ENCODE measurements at regions not wholly inside any gene's neighbourhood (a gene's known extent, or its start where the extent isn't known, plus 50 kb on each side); places are given as distances from the start of the nearest gene placed in this dataset.
"Not testable (repeated sequence)": the region's sequence is repeated elsewhere in the genome, so short reads cannot be mapped to it uniquely, and the experiment has no call there.

GRCh38 chr2:63740943-63741342 is 100.8 kb upstream of the UGP2 start:
- DNase-seq = no peak

GRCh38 chr2:63741884-63742579 is 99.7 kb upstream of the UGP2 start:
- no peak for DNase-seq

DNA sequence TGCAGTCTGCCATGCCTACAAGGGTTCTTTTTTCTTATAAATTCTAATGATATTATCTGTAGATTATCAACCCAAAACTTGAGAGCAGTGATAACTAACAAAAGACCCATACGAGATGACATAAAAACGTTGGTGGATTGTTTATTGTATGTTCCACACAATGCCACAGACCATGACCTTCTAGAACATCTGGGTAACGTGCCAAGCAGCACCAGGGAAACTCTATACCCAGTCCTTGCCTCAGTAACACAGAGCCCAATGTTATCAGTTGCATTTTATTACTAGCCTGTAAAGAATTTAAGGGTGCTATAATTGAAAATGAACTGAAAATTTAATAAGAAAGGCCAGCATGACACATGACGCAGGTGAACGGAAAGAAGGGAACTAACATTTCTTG is 99.1 kb upstream of the UGP2 start:
- no peak for DNase-seq

- DNase-seq = no peak
Observed at GRCh38 chr2:63743170-63743981, 98.3 kb upstream of the UGP2 start.

- no peak for DNase-seq
Observed at GRCh38 chr2:63743982-63744966, 97.4 kb upstream of the UGP2 start.

- DNase-seq = not testable (repeated sequence)
Observed at GRCh38 chr2:63746548-63746947, 95.1 kb upstream of the UGP2 start.

GRCh38 chr2:63751901-63752300 is 89.8 kb upstream of the UGP2 start:
- no peak for DNase-seq

GRCh38 chr2:63755216-63755615 is 86.5 kb upstream of the UGP2 start:
- no peak for DNase-seq

GRCh38 chr2:63755965-63756364 is 85.7 kb upstream of the UGP2 start:
- no peak for DNase-seq

- DNase-seq = peak; percentile 44
Observed at GRCh38 chr2:63763391-63763941, 78.2 kb upstream of the UGP2 start.

DNA sequence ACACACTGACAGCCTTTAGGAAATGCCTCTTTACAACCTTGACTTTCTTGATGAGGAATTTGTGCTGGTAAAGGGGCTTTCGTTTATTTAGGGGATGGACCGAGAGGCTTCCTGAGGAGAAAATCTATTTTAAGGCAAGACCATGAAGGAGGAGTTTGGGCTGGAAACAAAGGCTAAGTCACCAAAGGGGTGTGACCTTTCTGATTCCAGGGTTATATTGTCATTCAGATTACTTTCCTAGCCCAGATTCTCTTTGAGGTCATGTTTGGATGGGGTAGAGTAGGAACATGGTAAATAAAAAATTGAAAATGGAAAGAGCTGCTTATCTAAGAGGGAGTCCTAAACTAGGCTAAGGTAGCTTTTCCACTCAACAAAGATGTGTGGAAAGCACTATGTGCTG is 77.1 kb upstream of the UGP2 start:
- no peak for DNase-seq

DNA sequence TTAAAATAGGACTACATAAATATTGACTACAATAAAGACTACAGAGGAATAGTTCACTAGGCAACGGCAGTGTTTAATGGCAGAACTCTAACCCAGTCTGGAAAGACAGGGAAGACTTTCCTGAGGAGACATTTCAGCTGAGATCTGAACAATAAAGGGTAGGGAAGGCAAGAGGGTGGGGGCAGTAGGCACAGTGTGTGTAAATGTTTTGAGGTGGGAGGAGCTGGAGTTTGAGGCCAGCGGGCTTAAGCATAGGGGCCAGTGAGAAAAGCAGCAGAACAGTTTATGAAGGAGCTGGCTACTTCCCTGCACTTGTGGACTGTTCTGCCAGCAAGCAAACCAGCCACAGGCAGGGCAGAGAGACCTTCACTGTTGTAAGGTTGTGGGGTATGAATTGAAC is 76.6 kb upstream of the UGP2 start:
- no peak for DNase-seq

DNA sequence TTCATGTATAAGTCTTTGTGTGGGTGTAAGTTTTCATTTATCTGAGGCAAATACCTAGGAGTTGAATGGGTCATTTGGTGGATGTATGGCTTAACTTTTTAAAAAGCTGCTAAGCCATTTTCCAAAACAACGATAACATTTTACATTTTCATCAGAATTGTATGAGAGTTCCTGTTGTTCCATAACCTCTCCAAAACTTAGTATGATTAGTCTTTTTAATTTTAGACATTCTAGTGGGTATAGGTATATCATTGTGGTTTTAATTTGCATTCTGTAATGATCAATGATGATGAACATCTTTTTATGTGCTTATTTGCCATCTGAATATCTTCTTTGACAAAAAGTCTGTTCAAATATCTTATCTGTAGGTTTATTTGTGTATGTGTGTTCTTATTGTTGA is 74.4 kb upstream of the UGP2 start:
- DNase-seq = no peak

DNA sequence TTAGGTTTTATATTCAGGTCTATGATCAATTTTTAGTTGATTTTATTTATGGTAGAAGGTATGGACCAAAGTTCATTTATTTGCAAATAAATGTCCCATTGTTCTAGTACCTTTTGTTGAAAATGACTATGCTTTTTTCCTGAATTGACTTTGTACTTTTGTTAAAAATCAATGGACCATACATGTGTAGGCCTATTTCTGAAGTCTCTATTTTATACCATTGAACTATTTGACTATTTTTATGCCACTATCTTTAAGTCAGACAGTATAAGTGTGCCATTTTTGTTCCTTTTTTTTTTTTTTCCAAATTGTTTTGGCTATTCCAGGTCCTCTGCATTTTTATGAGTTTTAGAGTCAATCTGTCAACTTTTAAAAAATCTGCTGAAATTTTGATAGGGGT is 73.6 kb upstream of the UGP2 start:
- DNase-seq = no peak

DNA sequence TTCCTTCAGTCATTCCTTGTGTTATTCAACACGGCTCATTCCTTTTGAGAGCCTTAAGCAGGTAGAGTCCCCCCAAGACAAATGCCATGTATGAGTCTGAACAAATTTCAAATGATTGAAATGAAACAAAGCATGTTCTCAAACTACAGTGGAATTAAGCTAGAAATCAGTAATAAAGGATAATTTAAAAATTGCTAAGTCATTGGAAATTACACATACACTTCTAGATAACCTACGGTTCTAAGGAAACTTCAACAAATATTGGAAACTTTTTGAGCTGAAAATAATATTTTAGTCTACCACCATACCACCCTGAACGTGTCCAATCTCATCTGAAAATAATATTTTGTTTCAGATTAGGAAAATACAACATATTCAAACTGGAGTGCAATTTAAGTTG is 71.8 kb upstream of the UGP2 start:
- no peak for DNase-seq

GRCh38 chr2:63772061-63772460 is 69.6 kb upstream of the UGP2 start:
- DNase-seq = no peak

GRCh38 chr2:63775191-63775590 is 66.5 kb upstream of the UGP2 start:
- DNase-seq = no peak

GRCh38 chr2:63776382-63776781 is 65.3 kb upstream of the UGP2 start:
- DNase-seq = no peak

GRCh38 chr2:63777816-63778215 is 63.9 kb upstream of the UGP2 start:
- no peak for DNase-seq

- no peak for DNase-seq
Observed at GRCh38 chr2:63778391-63778790, 63.3 kb upstream of the UGP2 start.

GRCh38 chr2:63780518-63781155 is 61.1 kb upstream of the UGP2 start:
- DNase-seq = no peak

DNA sequence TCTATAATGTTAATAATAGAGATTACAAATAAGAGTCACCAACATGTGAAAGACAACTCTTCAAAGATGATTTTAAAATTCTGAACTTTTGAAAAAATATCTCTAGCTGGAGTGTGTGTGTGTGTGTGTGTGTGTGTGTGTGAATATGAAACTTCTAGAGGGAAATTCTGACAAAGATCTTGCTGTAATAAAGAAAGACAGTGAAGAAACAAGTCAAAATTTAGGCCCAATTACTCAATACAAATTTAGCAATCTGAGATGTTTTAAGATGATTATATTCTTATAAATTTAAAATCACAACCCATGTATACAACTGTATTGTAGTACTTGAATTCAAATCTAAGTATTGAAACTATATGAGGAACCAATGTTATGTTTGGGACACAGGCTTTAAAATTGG is 57.2 kb upstream of the UGP2 start:
- no peak for DNase-seq

DNA sequence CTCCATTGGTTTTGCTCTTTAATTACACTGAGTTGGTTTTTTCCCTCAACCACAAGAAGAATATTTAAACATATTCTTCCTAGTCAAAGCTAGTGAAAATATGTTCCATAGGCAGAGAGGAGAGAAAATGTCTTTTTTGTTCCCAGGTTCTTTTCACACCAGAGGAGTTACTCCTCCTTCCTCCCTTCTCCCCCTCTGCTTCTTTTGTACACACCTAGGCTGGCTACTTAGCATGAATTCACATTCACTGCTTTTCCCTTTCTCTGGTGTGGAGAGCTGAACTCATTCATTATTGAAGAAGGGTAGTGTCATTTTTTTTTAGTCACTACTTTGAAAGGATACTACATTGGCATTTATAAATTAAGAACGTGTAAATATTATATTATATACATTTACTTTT is 56.6 kb upstream of the UGP2 start:
- no peak for DNase-seq

Data from amniotic stem cell (primary cell).